ENCODE measurements at regions not wholly inside any gene's neighbourhood (a gene's known extent, or its start where the extent isn't known, plus 50 kb on each side); places are given as distances from the start of the nearest gene placed in this dataset.

DNA sequence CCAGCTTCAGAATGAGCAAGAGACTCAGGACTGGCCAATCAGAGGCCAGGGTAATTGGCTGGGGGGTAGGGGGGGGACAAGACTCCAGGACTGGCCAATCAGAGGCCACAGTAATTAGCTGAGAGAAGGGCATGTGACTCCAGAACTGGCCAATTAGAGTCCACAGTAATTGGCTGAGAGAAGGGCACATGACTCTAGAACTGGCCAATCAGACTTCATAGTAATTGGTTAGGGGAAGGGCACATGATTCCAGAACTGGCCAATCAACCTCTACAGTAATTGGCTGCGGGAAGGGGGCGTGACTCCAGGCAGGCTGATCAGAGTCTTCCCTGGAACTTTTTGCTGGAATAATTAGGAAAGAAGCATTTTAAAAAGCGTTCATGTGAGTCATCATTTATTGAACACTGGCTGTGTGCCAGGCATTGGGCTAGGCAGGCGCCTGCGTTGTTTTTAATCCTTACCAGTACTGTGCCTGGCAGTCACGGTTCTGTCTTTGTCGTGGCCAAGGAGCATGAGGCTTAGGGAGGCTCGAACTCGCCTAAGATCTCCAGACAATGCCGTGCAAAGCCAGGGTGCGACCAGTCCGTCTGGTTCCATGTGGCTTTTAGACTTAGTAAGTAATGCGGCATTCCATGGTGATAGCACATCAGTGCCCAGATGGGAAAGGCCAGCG lies 508.1 kb downstream of the TBC1D22A start:
- no peaks in the 10 kb centered on the region for H3K4me1 Mint-ChIP-seq (ENCODE audit: low read depth)
- H3K36me3 Mint-ChIP-seq (ENCODE audit: low read depth): no peaks in the 10 kb centered on the region
- H3K27ac Mint-ChIP-seq: no peak overlapping the region
- H3K27me3 Mint-ChIP-seq (ENCODE audit: insufficient read depth): peaks cover 7% of the 10 kb centered on the region
- TF ChIP-seq CTCF (IDR thresholded peaks at IDR 0.05): no peak
- no peak for DNase-seq
- H3K4me3 Mint-ChIP-seq: no peak overlapping the region
- peaks cover 19% of the 10 kb centered on the region for H3K9me3 Mint-ChIP-seq

DNA sequence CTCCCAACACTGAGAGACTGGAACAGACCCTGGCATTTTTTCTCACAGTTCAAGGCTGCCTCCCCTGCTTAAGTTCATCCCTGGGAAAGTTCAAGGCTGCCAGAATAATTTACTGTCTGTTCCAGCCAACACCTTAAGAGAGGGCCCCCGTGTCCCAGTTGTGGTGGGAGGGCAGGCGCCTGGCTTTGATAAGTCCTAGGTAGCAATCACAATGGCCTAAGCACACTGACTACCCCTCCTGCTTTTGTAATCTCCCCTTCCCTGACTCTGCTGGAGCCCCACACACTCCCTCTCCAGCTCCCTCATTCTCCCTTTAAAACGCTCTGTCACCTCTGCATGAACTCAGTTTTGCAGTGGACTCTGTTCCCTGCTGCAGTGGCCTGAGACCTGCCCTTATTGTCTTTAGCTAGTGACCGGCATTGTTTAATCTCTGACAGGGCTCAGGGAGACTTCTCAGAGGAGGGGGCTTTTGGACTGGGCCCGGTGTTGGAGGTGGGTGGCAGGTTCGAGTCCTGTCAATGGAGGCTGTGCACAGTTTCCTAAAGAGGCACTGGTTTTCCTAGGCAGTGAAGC lies 507.2 kb downstream of the TBC1D22A start:
- Mint-ChIP-seq H3K36me3 (ENCODE audit: low read depth) (no peaks in the 10 kb centered on the region), H3K4me1 (ENCODE audit: low read depth) (no peaks in the 10 kb centered on the region), H3K27ac (no peak overlapping the region), H3K4me3 (no peak overlapping the region), H3K9me3 (peaks cover 19% of the 10 kb centered on the region), H3K27me3 (ENCODE audit: insufficient read depth) (peaks cover 4% of the 10 kb centered on the region)
- TF ChIP-seq CTCF (IDR thresholded peaks at IDR 0.05): no peak
- DNase-seq: no peak

GRCh38 chr22:47267513-47268282 lies 505.2 kb downstream of the TBC1D22A start:
- Mint-ChIP-seq H3K4me3 (no peak overlapping the region), H3K9me3 (peaks cover 19% of the 10 kb centered on the region; the same call in 1 of the 2 replicates), H3K4me1 (ENCODE audit: low read depth) (no peaks in the 10 kb centered on the region), H3K27ac (no peak overlapping the region), H3K27me3 (ENCODE audit: insufficient read depth) (no peaks in the 10 kb centered on the region; the same call in 1 of the 2 replicates), H3K36me3 (ENCODE audit: low read depth) (no peaks in the 10 kb centered on the region)
- DNase-seq: no peak
- no peak for TF ChIP-seq CTCF (IDR thresholded peaks at IDR 0.05)

DNA sequence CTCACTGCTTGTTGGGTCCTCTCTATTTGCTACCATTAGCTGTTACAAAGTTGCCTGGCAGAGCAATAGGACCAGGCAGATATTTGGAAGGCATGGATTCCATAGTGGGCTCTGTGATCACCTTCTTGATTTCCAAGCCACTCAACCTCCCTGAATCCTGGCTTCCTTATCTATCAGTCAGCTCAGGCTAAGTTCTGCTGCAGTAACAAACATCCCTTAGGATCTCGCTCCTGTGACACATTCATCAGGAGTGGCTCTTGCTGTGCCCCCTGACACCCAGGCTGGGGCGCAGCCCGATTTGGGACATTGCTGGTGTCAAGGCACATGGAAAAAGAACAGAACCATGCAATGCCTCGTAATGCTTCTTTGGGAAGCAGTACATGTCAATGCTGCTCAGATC lies 503.9 kb downstream of the TBC1D22A start:
- Mint-ChIP-seq H3K27ac (no peak overlapping the region), H3K36me3 (ENCODE audit: low read depth) (no peaks in the 10 kb centered on the region), H3K4me3 (no peak overlapping the region), H3K27me3 (ENCODE audit: insufficient read depth) (no peaks in the 10 kb centered on the region; the same call in 1 of the 2 replicates), H3K4me1 (ENCODE audit: low read depth) (no peaks in the 10 kb centered on the region), H3K9me3 (peaks cover 21% of the 10 kb centered on the region)
- no peak for DNase-seq
- TF ChIP-seq CTCF (IDR thresholded peaks at IDR 0.05): no peak

GRCh38 chr22:47260551-47260950 lies 498.1 kb downstream of the TBC1D22A start:
- H3K27ac Mint-ChIP-seq: no peak overlapping the region
- DNase-seq: no peak
- H3K36me3 Mint-ChIP-seq (ENCODE audit: low read depth): no peaks in the 10 kb centered on the region
- H3K4me3 Mint-ChIP-seq: no peak overlapping the region
- no peak for TF ChIP-seq CTCF (IDR thresholded peaks at IDR 0.05)
- H3K9me3 Mint-ChIP-seq: peaks cover 15% of the 10 kb centered on the region
- no peaks in the 10 kb centered on the region for H3K27me3 Mint-ChIP-seq (ENCODE audit: insufficient read depth)
- H3K4me1 Mint-ChIP-seq (ENCODE audit: low read depth): no peaks in the 10 kb centered on the region
